HCT116 (cell line): ENCODE measurements at regions not wholly inside any gene's neighbourhood (a gene's known extent, or its start where the extent isn't known, plus 50 kb on each side); places are given as distances from the start of the nearest gene placed in this dataset.

ENCODE experiments used
- ATAC-seq: fragments of 200-7000 bp; cut with Tn5 transposase; 2 replicates; pipeline ENCODE4 v1.9.1; 2020; ENCODE audit warnings: mild to moderate bottlenecking, moderate library complexity
- BruUV-seq: library from RNA; stranded (reverse); fragments of 400-500 nt; replicated peaks from 2 replicates; lab custom pipeline; 2021; lab: Mats Ljungman, UMichigan
- CTCF ChIA-PET: fragments of 300-600 bp; sonication (Branson Sonifier 250); formaldehyde crosslinking; loops from one replicate; lab custom pipeline; 2021; ENCODE audit warnings: antibody characterized with exemption; lab: Charles Lee
- POLR2A ChIA-PET: fragments of 300-600, 350-600 bp; sonication (Branson Sonifier 250); formaldehyde crosslinking; loops from one replicate; lab custom pipeline; 2021; ENCODE audit warnings: antibody characterized with exemption; lab: Charles Lee
- RAD21 ChIA-PET, 2 experiments: fragments of 300-600 bp; sonication (Branson Sonifier 250); formaldehyde crosslinking; loops; one replicate each; lab custom pipeline; 2023; ENCODE audit warnings: low total read pairs in 2 of 2; ENCODE audit not compliant: uncharacterized antibody in 2 of 2, unreplicated experiment in 2 of 2, low non-redundant PET in 1 of 2; lab: Charles Lee
- DNase-seq: peaks from one replicate; pipeline ENCODE4 v3.0.0-alpha.2; 2010; ENCODE audit warnings: low read depth, low spot score
- H2AFZ ChIP-seq: fragments of 200-600 bp; shearing (Covaris generic), sonication (generic); 2 replicates; pipeline ENCODE4 v1.6.1; 2017; ENCODE audit warnings: low read depth, mixed run types, mixed read lengths, antibody characterized with exemption, low read length; ENCODE audit not compliant: poor library complexity, severe bottlenecking
- H3K27ac ChIP-seq: 2 replicates; pipeline ENCODE4 v1.5.1; 2012; ENCODE audit warnings: low read depth, low read length
- H3K27me3 ChIP-seq: fragments of 200-600 bp; sonication (generic); 2 replicates; pipeline ENCODE4 v1.6.1; 2016; ENCODE audit warnings: mixed run types, low read length, mixed read lengths; ENCODE audit not compliant: insufficient read depth
- H3K36me3 ChIP-seq, 2 experiments: fragments of 200-500 bp in 1 of 2; fragments of 200-600 bp in 1 of 2; sonication (Bioruptor generic) in 1 of 2; sonication (generic) in 1 of 2; 2 replicates each; pipeline versions ENCODE4 v1.5.1 to v1.6.1; 2014 to 2016; ENCODE audit warnings: low read length in 2 of 2, inconsistent platforms in 1 of 2, mixed read lengths in 1 of 2, mixed run types in 1 of 2; ENCODE audit not compliant: insufficient read depth in 2 of 2, control insufficient read depth in 1 of 2
- H3K4me1 ChIP-seq, 2 experiments: fragments of 200-600 bp in 1 of 2; sonication (generic) in 1 of 2; 2 replicates each; pipeline versions ENCODE4 v1.5.1 to v1.6.1; 2012 to 2017; ENCODE audit warnings: low read length in 2 of 2, inconsistent platforms in 1 of 2, mild to moderate bottlenecking in 1 of 2, mixed read lengths in 1 of 2, mixed run types in 1 of 2, moderate library complexity in 1 of 2; ENCODE audit not compliant: insufficient read depth in 2 of 2, control insufficient read depth in 1 of 2
- H3K4me2 ChIP-seq: fragments of 200-600 bp; sonication (generic); 2 replicates; pipeline ENCODE4 v1.6.1; 2017; ENCODE audit warnings: mixed run types, low read length, mixed read lengths
- H3K4me3 ChIP-seq, 2 experiments: fragments of 200-600 bp in 1 of 2; sonication (generic) in 1 of 2; replicated peaks in 1 of 2; 2 replicates each; pipeline ENCODE4 v1.5.1; 2011 to 2016; ENCODE audit warnings: low read length in 2 of 2, control low read depth in 1 of 2, low read depth in 1 of 2, mild to moderate bottlenecking in 1 of 2, mixed read lengths in 1 of 2, mixed run types in 1 of 2
- H3K79me2 ChIP-seq: fragments of 200-600 bp; sonication (generic); 2 replicates; pipeline ENCODE4 v1.6.1; 2017; ENCODE audit warnings: mild to moderate bottlenecking, mixed run types, low read length, moderate library complexity, mixed read lengths; ENCODE audit not compliant: insufficient read depth
- H3K9ac ChIP-seq: fragments of 200-600 bp; sonication (generic); 2 replicates; pipeline ENCODE4 v1.6.1; 2016; ENCODE audit warnings: low read length, mixed read lengths
- H3K9me2 ChIP-seq: fragments of 200-600 bp; sonication (generic), shearing (Covaris generic); 2 replicates; pipeline ENCODE4 v1.6.1; 2017; ENCODE audit warnings: mixed run types, mild to moderate bottlenecking, moderate library complexity; ENCODE audit not compliant: insufficient read depth
- H3K9me3 ChIP-seq, 2 experiments: fragments of 200-500 bp in 1 of 2; fragments of 200-600 bp in 1 of 2; sonication (Bioruptor generic) in 1 of 2; sonication (generic) in 1 of 2; 2 replicates each; pipeline ENCODE4 v1.6.1; 2014 to 2017; ENCODE audit warnings: low read length in 2 of 2, mixed read lengths in 2 of 2, inconsistent platforms in 1 of 2, low read depth in 1 of 2, mild to moderate bottlenecking in 1 of 2, mixed run types in 1 of 2, moderate library complexity in 1 of 2; ENCODE audit not compliant: control insufficient read depth in 1 of 2, insufficient read depth in 1 of 2
- H4K20me1 ChIP-seq: fragments of 200-600 bp; sonication (generic), shearing (Covaris generic); 2 replicates; pipeline ENCODE4 v1.6.1; 2017; ENCODE audit warnings: mixed run types, mild to moderate bottlenecking, moderate library complexity; ENCODE audit not compliant: insufficient read depth
- JUND ChIP-seq: IDR thresholded peaks from 2 replicates; pipeline ENCODE4 v1.6.1; 2012
- POLR2AphosphoS5 ChIP-seq: IDR thresholded peaks from 2 replicates; pipeline ENCODE4 v1.6.1; 2011; ENCODE audit warnings: mild to moderate bottlenecking, low read depth, low read length, moderate library complexity
- TCF7L2 ChIP-seq: IDR thresholded peaks from 2 replicates; pipeline ENCODE4 v1.7.0; 2011; ENCODE audit warnings: borderline replicate concordance, inconsistent platforms; ENCODE audit not compliant: insufficient read depth, insufficient read length; ENCODE audit errors: extremely low read depth
- YY1 ChIP-seq: IDR thresholded peaks from 2 replicates; pipeline ENCODE4 v1.6.1; 2011; ENCODE audit warnings: low read length, low read depth, moderate library complexity, mild to moderate bottlenecking; ENCODE audit not compliant: insufficient replicate concordance; ENCODE audit errors: extremely low read depth
- intact Hi-C: fragments of 100-400 bp; cut with micrococcal nuclease; formaldehyde crosslinking; loops from 2 replicates; pipeline ENCODE4 v1.10.0; 2022

DNA sequence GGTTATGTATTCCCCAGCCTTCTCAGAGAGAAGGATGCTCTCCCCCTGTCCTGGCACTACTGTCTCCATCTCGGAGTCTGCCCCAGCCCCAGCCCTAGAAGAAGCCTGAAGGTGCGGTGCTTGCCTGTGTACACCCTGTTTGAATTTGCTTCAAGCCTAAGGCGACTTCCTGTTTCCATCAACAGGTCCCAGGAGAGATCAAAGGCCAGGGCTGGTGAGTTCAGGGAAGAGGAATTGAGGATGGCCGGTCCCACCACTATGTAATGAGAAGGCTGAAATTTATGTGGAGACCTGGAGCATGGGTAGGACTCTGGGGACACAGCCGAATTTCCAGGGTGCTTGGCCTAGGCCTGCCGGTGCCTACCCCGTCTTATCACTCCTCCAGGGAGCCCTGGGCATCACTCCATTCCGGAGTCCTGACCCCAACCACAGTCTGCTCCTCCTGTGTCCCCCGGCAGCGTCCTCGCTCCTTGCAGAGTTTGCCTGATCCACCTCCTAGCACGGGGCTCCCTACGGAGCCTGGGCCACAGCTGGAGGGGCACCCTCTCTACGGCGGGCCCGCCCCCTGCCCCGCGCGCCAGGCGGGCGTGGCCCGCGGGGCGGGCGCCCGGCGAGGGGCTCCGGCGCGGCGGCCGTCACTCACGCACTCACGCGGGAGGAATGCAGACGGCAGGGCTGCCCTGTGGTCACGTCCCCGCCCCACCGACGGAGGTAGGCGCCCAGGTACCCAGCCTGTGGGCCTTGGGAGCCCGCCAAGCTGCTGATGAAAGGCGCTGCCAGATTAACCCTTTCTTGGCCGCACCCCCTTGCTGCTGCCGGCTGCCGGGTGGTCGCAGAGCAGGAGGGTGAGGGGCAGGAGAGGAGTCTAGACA is 53.8 kb upstream of the TAC4 start:
- no peak for TF ChIP-seq YY1
- peak; percentile 81 for TF ChIP-seq TCF7L2
- 0 out of 2 replicates have a peak, but pooled peaks have one; percentile 35 for TF ChIP-seq POLR2AphosphoS5
- TF ChIP-seq, all 23 proteins: peak for 2
- peak overlapping the region; percentile 32 to 58 for H3K4me3 ChIP-seq
- no peaks in the 10 kb centered on the region for H4K20me1 ChIP-seq
- peaks cover 9% of the 10 kb centered on the region; the same call in 1 of the 2 replicates for H3K27me3 ChIP-seq
- H3K27ac ChIP-seq = no peak overlapping the region; the same call in 1 of the 2 replicates
- ChIA-PET POLR2A (interaction anchor here (1.0 kb wide), 1 partner anchor 73 kb away, joined by 3 read pairs; no protein-coding TSS in a partner anchor), CTCF (interaction anchor here (2.7 kb wide), 1 partner anchor 96 kb away, joined by 24 read pairs; no protein-coding TSS in a partner anchor), RAD21 (no interaction called here)
- H3K36me3 ChIP-seq = no peaks in the 10 kb centered on the region
- H3K9ac ChIP-seq = peak overlapping the region; percentile 46
- peak; percentile 79 for ATAC-seq
- peak; percentile 13 for DNase-seq
- H3K4me1 ChIP-seq = peaks cover 28 to 44% of the 10 kb centered on the region in 2 experiments
- intact Hi-C loops = no loop called here
- H3K9me2 ChIP-seq = no peaks in the 10 kb centered on the region
- H2AFZ ChIP-seq = peak overlapping the region; percentile 52
- no TSS peak for BruUV-seq
- no peaks in the 10 kb centered on the region for H3K79me2 ChIP-seq
- H3K4me2 ChIP-seq = peak overlapping the region; percentile 96
- H3K9me3 ChIP-seq = no peaks in the 10 kb centered on the region

DNA sequence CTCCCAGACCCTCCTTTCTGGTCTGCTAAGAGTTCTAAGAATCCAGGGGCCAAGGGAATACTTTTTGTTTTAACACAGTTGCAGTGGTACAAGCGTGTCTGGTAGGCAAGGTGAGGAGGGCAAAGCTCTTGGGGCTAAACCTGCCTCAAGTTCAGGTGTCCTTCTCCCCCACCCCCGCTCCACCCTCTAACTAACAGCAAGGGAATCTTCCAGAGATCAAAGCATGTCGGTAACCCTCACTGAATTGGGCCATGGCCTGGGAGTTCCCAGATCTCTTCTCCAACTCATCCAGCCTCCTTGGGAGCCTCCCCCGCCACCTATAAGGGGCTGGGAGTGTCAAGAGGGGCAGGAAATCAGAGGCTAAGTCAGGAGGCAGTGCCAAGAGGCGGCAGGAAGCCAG is 55.7 kb upstream of the TAC4 start:
- H3K9me3 ChIP-seq = no peaks in the 10 kb centered on the region
- H2AFZ ChIP-seq = no peak overlapping the region
- no peak overlapping the region for H3K4me2 ChIP-seq
- intact Hi-C loops = no loop called here
- peaks cover 28 to 44% of the 10 kb centered on the region in 2 experiments for H3K4me1 ChIP-seq
- RAD21 ChIA-PET = no interaction called here
- DNase-seq (no peak), ATAC-seq (no peak)
- H3K4me3 ChIP-seq = no peak overlapping the region
- TF ChIP-seq TCF7L2 (peak; percentile 13), JUND (no peak)
- no peaks in the 10 kb centered on the region for H3K36me3 ChIP-seq
- CTCF ChIA-PET = interaction anchor here (1.1 kb wide), 1 partner anchor 93 kb away, joined by 3 read pairs; no protein-coding TSS in a partner anchor
- H3K27ac ChIP-seq = no peak overlapping the region
- BruUV-seq = no TSS peak
- no peak overlapping the region for H3K9ac ChIP-seq
- POLR2A ChIA-PET = no interaction called here
- no peaks in the 10 kb centered on the region for H4K20me1 ChIP-seq
- no peaks in the 10 kb centered on the region for H3K9me2 ChIP-seq
- H3K27me3 ChIP-seq = peaks cover 9% of the 10 kb centered on the region; the same call in 1 of the 2 replicates
- H3K79me2 ChIP-seq = no peaks in the 10 kb centered on the region
